ENCODE measurements at regions not wholly inside any gene's neighbourhood (a gene's known extent, or its start where the extent isn't known, plus 50 kb on each side); places are given as distances from the start of the nearest gene placed in this dataset.

DNA sequence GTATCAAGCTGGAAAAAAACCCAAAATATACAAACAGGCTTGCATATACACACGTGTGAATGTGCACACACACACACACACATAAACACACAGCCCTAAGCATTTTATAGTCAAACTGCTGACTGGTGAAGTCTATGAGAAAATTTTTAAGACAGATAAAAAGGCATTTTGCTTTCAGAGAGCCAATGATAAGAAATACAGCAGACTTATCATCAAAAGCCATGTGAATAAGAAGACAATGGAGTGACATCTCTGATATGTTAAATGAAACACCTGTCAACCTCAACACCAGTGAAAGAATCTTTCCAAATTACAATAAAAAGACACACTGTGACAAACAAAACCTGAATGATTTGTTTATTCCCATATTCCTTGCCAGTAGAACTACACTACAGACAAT is 233.3 kb downstream of the CDH9 start:
- H3K9me3 ChIP-seq = no peaks in the 10 kb centered on the region
- no peak overlapping the region for H3K4me3 ChIP-seq
- no peaks in the 10 kb centered on the region for H3K4me1 ChIP-seq
- intact Hi-C loops (cut with DNase I; ENCODE audit: low total_unique reads) (no loop called here), in situ Hi-C loops (cut with MboI; ENCODE audit: low sequenced_read_pairs in 4 of 4) (no loop called here)
- ATAC-seq = no peak
- no peak overlapping the region for H3K27ac ChIP-seq
- no peaks in the 10 kb centered on the region for H3K27me3 ChIP-seq
- no peaks in the 10 kb centered on the region for H3K36me3 ChIP-seq
- DNase-seq = no peak
- TF ChIP-seq POLR2A (IDR thresholded peaks at IDR 0.05) = no peak

GRCh38 chr5:26802944-26803343 is 235.4 kb downstream of the CDH9 start:
- Histone ChIP-seq H3K4me1 (no peaks in the 10 kb centered on the region), H3K9me3 (no peaks in the 10 kb centered on the region), H3K4me3 (no peak overlapping the region), H3K27ac (no peak overlapping the region), H3K27me3 (no peaks in the 10 kb centered on the region), H3K36me3 (no peaks in the 10 kb centered on the region)
- ATAC-seq (no peak), DNase-seq (no peak)
- intact Hi-C loops (cut with DNase I; ENCODE audit: low total_unique reads) = no loop called here
- in situ Hi-C loops (cut with MboI; ENCODE audit: low sequenced_read_pairs in 4 of 4) = no loop called here
- TF ChIP-seq POLR2A (IDR thresholded peaks at IDR 0.05) = no peak
- no peak for TF ChIP-seq CTCF (IDR thresholded peaks at IDR 0.05 in 4 of 5, conservative IDR thresholded peaks at IDR 0.05 in 1 of 5)

- TF ChIP-seq POLR2A (IDR thresholded peaks at IDR 0.05) (no peak), CTCF (IDR thresholded peaks at IDR 0.05 in 4 of 5, conservative IDR thresholded peaks at IDR 0.05 in 1 of 5) (no peak)
These were observed 247.0 kb downstream of the CDH9 start for GRCh38 chr5:26791433-26791832.

GRCh38 chr5:26791021-26791420 is 247.4 kb downstream of the CDH9 start:
- in situ Hi-C loops (cut with MboI; ENCODE audit: low sequenced_read_pairs in 4 of 4) = no loop called here
- ATAC-seq = no peak

More at GRCh38 chr5:26791433-26791832, 247.0 kb downstream of the CDH9 start:
- no peaks in the 10 kb centered on the region for H3K9me3 ChIP-seq
- H3K27me3 ChIP-seq = no peaks in the 10 kb centered on the region
- intact Hi-C loops (cut with DNase I; ENCODE audit: low total_unique reads) (no loop called here), in situ Hi-C loops (cut with MboI; ENCODE audit: low sequenced_read_pairs in 4 of 4) (no loop called here)
- H3K36me3 ChIP-seq = no peaks in the 10 kb centered on the region
- ATAC-seq (no peak), DNase-seq (no peak)
- no peak overlapping the region for H3K4me3 ChIP-seq
- H3K27ac ChIP-seq = no peak overlapping the region
- no peaks in the 10 kb centered on the region for H3K4me1 ChIP-seq

DNA sequence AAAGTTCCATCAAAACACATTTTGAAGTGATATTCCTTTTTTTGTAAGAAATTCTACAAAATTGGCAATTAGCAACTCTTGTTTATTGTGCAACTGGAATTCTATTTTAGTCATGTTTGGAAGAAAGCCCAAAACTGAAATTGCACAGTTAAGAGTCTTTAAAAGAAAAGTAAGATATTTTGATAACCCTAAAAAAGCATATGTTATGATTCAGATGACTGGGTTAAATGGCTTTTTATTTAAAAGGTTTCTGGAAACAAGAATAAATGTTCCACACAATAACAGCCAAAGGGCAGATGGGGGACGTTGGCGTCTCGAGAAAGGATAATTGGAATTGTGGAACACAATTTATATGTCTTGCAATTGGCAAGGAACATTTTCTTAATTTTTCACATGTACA is 275.2 kb downstream of the CDH9 start:
- DNase-seq = no peak
- H3K4me1 ChIP-seq = no peaks in the 10 kb centered on the region
- H3K36me3 ChIP-seq = no peaks in the 10 kb centered on the region
- H3K27ac ChIP-seq = no peak overlapping the region
- H3K27me3 ChIP-seq = no peaks in the 10 kb centered on the region
- no peak overlapping the region for H3K4me3 ChIP-seq
- TF ChIP-seq POLR2A (IDR thresholded peaks at IDR 0.05) (no peak), CTCF (IDR thresholded peaks at IDR 0.05 in 4 of 5, conservative IDR thresholded peaks at IDR 0.05 in 1 of 5) (no peak)
- H3K9me3 ChIP-seq = no peaks in the 10 kb centered on the region
- in situ Hi-C loops (cut with MboI; ENCODE audit: low sequenced_read_pairs in 4 of 4) (no loop called here), intact Hi-C loops (cut with DNase I; ENCODE audit: low total_unique reads) (no loop called here)
- ATAC-seq = no peak

More at GRCh38 chr5:26791021-26791420, 247.4 kb downstream of the CDH9 start:
- H3K36me3 ChIP-seq = no peaks in the 10 kb centered on the region
- H3K27me3 ChIP-seq = no peaks in the 10 kb centered on the region
- intact Hi-C loops (cut with DNase I; ENCODE audit: low total_unique reads) = no loop called here
- H3K27ac ChIP-seq = no peak overlapping the region
- no peak for DNase-seq
- no peak for TF ChIP-seq CTCF (IDR thresholded peaks at IDR 0.05 in 4 of 5, conservative IDR thresholded peaks at IDR 0.05 in 1 of 5)
- TF ChIP-seq POLR2A (IDR thresholded peaks at IDR 0.05) = no peak
- no peaks in the 10 kb centered on the region for H3K9me3 ChIP-seq
- no peak overlapping the region for H3K4me3 ChIP-seq
- no peaks in the 10 kb centered on the region for H3K4me1 ChIP-seq

Measured in gastrocnemius medialis (tissue), 4 donors.